Upper lobe of left lung (tissue), 6 donors: ENCODE measurements at regions not wholly inside any gene's neighbourhood (a gene's known extent, or its start where the extent isn't known, plus 50 kb on each side); places are given as distances from the start of the nearest gene placed in this dataset.
A peak's percentile ranks its signal among the peaks of the same experiment; 100 is the strongest.
"Not testable (repeated sequence)": the region's sequence is repeated elsewhere in the genome, so short reads cannot be mapped to it uniquely, and the experiment has no call there.

Experiments
- ATAC-seq, 2 donors: fragments of 200-7000 bp; cut with Tn5 transposase; one replicate each; pipeline ENCODE4 v1.9.1; 2022; ENCODE audit warnings: mild to moderate bottlenecking in 2 of 2, moderate library complexity in 2 of 2; ENCODE audit not compliant: low FRiP score in 2 of 2
- DNase-seq, 2 donors: peaks; one replicate each; pipeline ENCODE4 v3.0.0-alpha.2; 2019 to 2020
- H3K27ac ChIP-seq, 4 donors: fragments of 200-600 bp; sonication (generic); one replicate each; pipeline ENCODE4 v1.5.1; 2016 to 2019
- H3K27me3 ChIP-seq, 4 donors: fragments of 200-600 bp; sonication (generic); one replicate each; pipeline ENCODE4 v1.5.1; 2017 to 2019
- H3K36me3 ChIP-seq, 4 donors: fragments of 200-600 bp; sonication (generic); one replicate each; pipeline ENCODE4 v1.5.1; 2016 to 2019
- H3K4me1 ChIP-seq, 4 donors: fragments of 200-600 bp; sonication (generic); one replicate each; pipeline ENCODE4 v1.5.1; 2018 to 2019
- H3K4me3 ChIP-seq, 4 donors: fragments of 200-600 bp; sonication (generic); one replicate each; pipeline ENCODE4 v1.5.1; 2017 to 2019; ENCODE audit warnings: mild to moderate bottlenecking in 2 of 4, moderate library complexity in 1 of 4
- H3K9me3 ChIP-seq, 4 donors: fragments of 200-600 bp; sonication (generic); one replicate each; pipeline ENCODE4 v1.5.1; 2018 to 2019
- CTCF ChIP-seq, 6 experiments: fragments of 450-650 bp in 4 of 6; fragments of 200-600 bp in 2 of 6; sonication (generic) in 2 of 6; IDR thresholded peaks; one replicate each; pipeline ENCODE4 v1.5.1; 2016 to 2019; ENCODE audit warnings: antibody characterized with exemption in 6 of 6
- EP300 ChIP-seq, 4 donors: sonication (generic); formaldehyde crosslinking; IDR thresholded peaks; one replicate each; pipeline ENCODE4 v1.5.1; 2017; ENCODE audit warnings: antibody characterized with exemption in 4 of 4, control low read depth in 2 of 4
- POLR2A ChIP-seq, 4 donors: fragments of 450-650 bp; IDR thresholded peaks; one replicate each; pipeline ENCODE4 v1.5.1; 2016 to 2017; ENCODE audit warnings: antibody characterized with exemption in 4 of 4, mild to moderate bottlenecking in 2 of 4
- POLR2AphosphoS5 ChIP-seq, 2 donors: sonication (generic); formaldehyde crosslinking; IDR thresholded peaks; one replicate each; pipeline ENCODE4 v1.5.1; 2017; ENCODE audit warnings: antibody characterized with exemption in 2 of 2
- WGBS, 2 donors: methylation state at CpG; one replicate each; pipeline ENCODE4 v1.1.5; 2017 to 2018; 5-methylcytosine and 5-hydroxymethylcytosine counted together
- donor health status: DM: no; HTN: no; CAD: no; lungs with moderate emphysema.
- donor health status: DM: no; HTN: yes; CAD: no; lungs with severe emphysema.

GRCh38 chr2:118748245-118748885, 99.1 kb downstream of the EN1 start:
- H3K27ac ChIP-seq: no peak overlapping the region
- ATAC-seq: no peak
- no peak for TF ChIP-seq CTCF (IDR thresholded peaks at IDR 0.05)
- no peak for TF ChIP-seq EP300 (IDR thresholded peaks at IDR 0.05)
- no peak for DNase-seq
- H3K27me3 ChIP-seq: no peaks in the 10 kb centered on the region
- H3K4me1 ChIP-seq: no peaks in the 10 kb centered on the region
- 53 to 65% methylated on average over 3 of the region's 3 CpGs for WGBS, 2 donors
- H3K9me3 ChIP-seq: peaks cover 0 to 17% (median 12%) of the 10 kb centered on the region in 4 donors
- H3K36me3 ChIP-seq: no peaks in the 10 kb centered on the region
- no peak overlapping the region for H3K4me3 ChIP-seq

GRCh38 chr2:118747637-118748036, 99.8 kb downstream of the EN1 start:
- no peak overlapping the region for H3K4me3 ChIP-seq
- no peaks in the 10 kb centered on the region for H3K4me1 ChIP-seq
- DNase-seq: no peak
- peaks cover 0 to 17% (median 12%) of the 10 kb centered on the region in 4 donors for H3K9me3 ChIP-seq
- no peak for TF ChIP-seq CTCF (IDR thresholded peaks at IDR 0.05)
- TF ChIP-seq EP300 (IDR thresholded peaks at IDR 0.05): no peak
- no peak for TF ChIP-seq POLR2AphosphoS5 (IDR thresholded peaks at IDR 0.05)
- TF ChIP-seq POLR2A (IDR thresholded peaks at IDR 0.05): no peak
- no peaks in the 10 kb centered on the region for H3K27me3 ChIP-seq
- H3K27ac ChIP-seq: no peak overlapping the region
- no peak for ATAC-seq
- no peaks in the 10 kb centered on the region for H3K36me3 ChIP-seq

GRCh38 chr2:118747066-118747465, 100.4 kb downstream of the EN1 start:
- 79 to 83% methylated on average over 5 of the region's 5 CpGs for WGBS, 2 donors
- H3K4me1 ChIP-seq: no peaks in the 10 kb centered on the region
- no peak overlapping the region for H3K27ac ChIP-seq
- TF ChIP-seq CTCF (IDR thresholded peaks at IDR 0.05): no peak
- TF ChIP-seq POLR2A (IDR thresholded peaks at IDR 0.05): no peak
- TF ChIP-seq POLR2AphosphoS5 (IDR thresholded peaks at IDR 0.05): no peak
- no peak for TF ChIP-seq EP300 (IDR thresholded peaks at IDR 0.05)
- no peak for ATAC-seq
- DNase-seq: no peak
- H3K9me3 ChIP-seq: peaks cover 0 to 17% (median 12%) of the 10 kb centered on the region in 4 donors
- no peaks in the 10 kb centered on the region for H3K27me3 ChIP-seq
- no peak overlapping the region for H3K4me3 ChIP-seq
- H3K36me3 ChIP-seq: no peaks in the 10 kb centered on the region

GRCh38 chr2:118744682-118745181, 102.7 kb downstream of the EN1 start:
- not testable (repeated sequence) for ATAC-seq, H3K27ac ChIP-seq, DNase-seq, H3K27me3 ChIP-seq, H3K4me3 ChIP-seq, H3K4me1 ChIP-seq, H3K36me3 ChIP-seq
- 81 to 90% methylated on average over 3 of the region's 3 CpGs for WGBS, 2 donors
- H3K9me3 ChIP-seq: peaks cover 0 to 17% (median 12%) of the 10 kb centered on the region in 4 donors

- DNase-seq (no peak), ATAC-seq (peak; percentile 69 to 92)
- Histone ChIP-seq H3K9me3 (no peaks in the 10 kb centered on the region), H3K36me3 (no peaks in the 10 kb centered on the region), H3K4me1 (no peaks in the 10 kb centered on the region), H3K27ac (no peak overlapping the region), H3K4me3 (no peak overlapping the region), H3K27me3 (no peaks in the 10 kb centered on the region)
- TF ChIP-seq POLR2AphosphoS5 (IDR thresholded peaks at IDR 0.05): no peak
- no peak for TF ChIP-seq EP300 (IDR thresholded peaks at IDR 0.05)
- no peak for TF ChIP-seq POLR2A (IDR thresholded peaks at IDR 0.05)
- no peak for TF ChIP-seq CTCF (IDR thresholded peaks at IDR 0.05)
- 74% methylated on average over 7 of the region's 7 CpGs for WGBS, 2 donors
Measured at GRCh38 chr2:118738524-118739308, 108.7 kb downstream of the EN1 start.
